H1 (cell line): ENCODE measurements at regions not wholly inside any gene's neighbourhood (a gene's known extent, or its start where the extent isn't known, plus 50 kb on each side); places are given as distances from the start of the nearest gene placed in this dataset.

Experiments
- CTCF ChIA-PET: fragments of 300-600 bp; sonication (Branson Sonifier 250); formaldehyde crosslinking; loops from one replicate; lab custom pipeline; 2021; ENCODE audit not compliant: partially characterized antibody; lab: Charles Lee
- POLR2A ChIA-PET: fragments of 300-600 bp; sonication (Branson Sonifier 250); formaldehyde crosslinking; loops from one replicate; lab custom pipeline; 2021; ENCODE audit warnings: inconsistent platforms; ENCODE audit not compliant: partially characterized antibody; lab: Charles Lee
- DNase-seq, 2 experiments: peaks; one replicate each; pipeline versions ENCODE4 v3.0.0 to v3.0.0-alpha.2; 2010 to 2022; ENCODE audit warnings: low spot score in 2 of 2, low read depth in 1 of 2, mixed read lengths in 1 of 2
- FAIRE-seq: peaks from 2 replicates; lab custom pipeline; 2011; peaks lifted over from hg19 to GRCh38; lab: Jason Lieb, UNC
- H2AFZ ChIP-seq: 2 replicates; pipeline ENCODE4 v1.8.1; 2012; ENCODE audit warnings: low read length, inconsistent platforms
- H2AK5ac ChIP-seq: 2 replicates; pipeline ENCODE4 v1.6.1; 2013; ENCODE audit warnings: low read depth, low read length
- H2BK120ac ChIP-seq: replicated peaks from 2 replicates; pipeline ENCODE3; 2013; ENCODE audit warnings: low read depth, low read length, inconsistent platforms
- H2BK12ac ChIP-seq: 2 replicates; pipeline ENCODE4 v1.6.1; 2013; ENCODE audit warnings: low read depth, low read length
- H2BK15ac ChIP-seq: 2 replicates; pipeline ENCODE4 v1.6.1; 2013; ENCODE audit warnings: low read length
- H2BK20ac ChIP-seq: 2 replicates; pipeline ENCODE4 v1.6.1; 2013; ENCODE audit warnings: low read length
- H2BK5ac ChIP-seq: 2 replicates; pipeline ENCODE4 v1.6.1; 2013; ENCODE audit warnings: low read depth, low read length
- H3K14ac ChIP-seq: 2 replicates; pipeline ENCODE4 v1.6.1; 2013; ENCODE audit warnings: inconsistent platforms; ENCODE audit not compliant: insufficient read length
- H3K18ac ChIP-seq: 2 replicates; pipeline ENCODE4 v1.6.1; 2013; ENCODE audit warnings: low read length; ENCODE audit errors: extremely low read depth
- H3K23ac ChIP-seq: 2 replicates; pipeline ENCODE4 v1.6.1; 2013; ENCODE audit warnings: inconsistent platforms; ENCODE audit not compliant: insufficient read length
- H3K23me2 ChIP-seq: 2 replicates; pipeline ENCODE4 v1.6.1; 2013; ENCODE audit warnings: low read depth, low read length
- H3K27ac ChIP-seq: 2 replicates; pipeline ENCODE4 v1.6.1; 2011; ENCODE audit warnings: low read depth, low read length, inconsistent platforms
- H3K27me3 ChIP-seq, 4 experiments: replicated peaks in 1 of 4; 1 replicate in 1 of 4; 2 replicates in 3 of 4; pipeline versions ENCODE4 v1.6.1 to v1.8.1; 2011 to 2013; ENCODE audit warnings: low read length in 3 of 4, mild to moderate bottlenecking in 3 of 4, inconsistent platforms in 2 of 4, mixed read lengths in 2 of 4, moderate library complexity in 1 of 4; ENCODE audit not compliant: control insufficient read depth in 3 of 4, insufficient read depth in 3 of 4; ENCODE audit errors: extremely low read depth in 1 of 4
- H3K36me3 ChIP-seq, 4 experiments: 2 replicates each; pipeline versions ENCODE4 v1.6.1 to v1.8.1; 2011 to 2013; ENCODE audit warnings: mild to moderate bottlenecking in 4 of 4, low read length in 3 of 4, moderate library complexity in 2 of 4, control low read depth in 1 of 4, inconsistent platforms in 1 of 4; ENCODE audit not compliant: insufficient read depth in 4 of 4, control insufficient read depth in 2 of 4
- H3K4ac ChIP-seq: replicated peaks from 2 replicates; pipeline ENCODE3; 2013; ENCODE audit warnings: low read length, low read depth, mixed read lengths, inconsistent platforms; ENCODE audit not compliant: insufficient read length
- H3K4me1 ChIP-seq, 4 experiments: replicated peaks in 1 of 4; 1 replicate in 1 of 4; 2 replicates in 3 of 4; pipeline versions ENCODE4 v1.6.1 to v1.8.1; 2011 to 2013; ENCODE audit warnings: low read length in 3 of 4, inconsistent platforms in 2 of 4, mixed read lengths in 1 of 4; ENCODE audit not compliant: insufficient read depth in 4 of 4, control insufficient read depth in 3 of 4
- H3K4me2 ChIP-seq, 2 experiments: 2 replicates each; pipeline versions ENCODE4 v1.6.1 to v1.8.1; 2011 to 2013; ENCODE audit warnings: low read depth in 2 of 2, low read length in 2 of 2, control low read depth in 1 of 2, inconsistent platforms in 1 of 2, mild to moderate bottlenecking in 1 of 2; ENCODE audit not compliant: insufficient read depth in 1 of 2
- H3K4me3 ChIP-seq, 4 experiments: fragments of 200-600, 300-600 bp in 1 of 4; sonication (generic), shearing (Covaris generic), sonication (Bioruptor Twin) in 1 of 4; 2 replicates each; pipeline versions ENCODE4 v1.5.1 to v1.8.1; 2011 to 2016; ENCODE audit warnings: low read length in 4 of 4, low read depth in 3 of 4, control low read depth in 2 of 4, inconsistent platforms in 2 of 4, mild to moderate bottlenecking in 2 of 4, mixed read lengths in 1 of 4, moderate library complexity in 1 of 4; ENCODE audit not compliant: insufficient read depth in 2 of 4; ENCODE audit errors: extremely low read depth in 1 of 4
- H3K56ac ChIP-seq: replicated peaks from 2 replicates; pipeline ENCODE3; 2013; ENCODE audit warnings: low read depth, mild to moderate bottlenecking, mixed read lengths, low read length, inconsistent platforms; ENCODE audit not compliant: insufficient read length
- H3K79me1 ChIP-seq: 2 replicates; pipeline ENCODE4 v1.6.1; 2013; ENCODE audit warnings: low read depth, low read length, control low read depth
- H3K79me2 ChIP-seq, 2 experiments: 2 replicates each; pipeline versions ENCODE4 v1.6.1 to v1.8.1; 2012 to 2013; ENCODE audit warnings: low read length in 2 of 2, mild to moderate bottlenecking in 2 of 2, inconsistent platforms in 1 of 2; ENCODE audit not compliant: insufficient read depth in 2 of 2, control insufficient read depth in 1 of 2
- H3K9ac ChIP-seq, 4 experiments: replicated peaks in 1 of 4; 1 replicate in 1 of 4; 2 replicates in 3 of 4; pipeline versions ENCODE4 v1.6.1 to v1.8.1; 2011 to 2013; ENCODE audit warnings: low read depth in 3 of 4, low read length in 3 of 4, control low read depth in 2 of 4, mild to moderate bottlenecking in 2 of 4, moderate library complexity in 2 of 4, inconsistent platforms in 1 of 4; ENCODE audit errors: extremely low read depth in 1 of 4
- H3K9me3 ChIP-seq, 2 experiments: 2 replicates each; pipeline versions ENCODE4 v1.6.1 to v1.8.1; 2012 to 2013; ENCODE audit warnings: mild to moderate bottlenecking in 2 of 2, moderate library complexity in 2 of 2, control low read depth in 1 of 2, inconsistent platforms in 1 of 2, low read depth in 1 of 2, low read length in 1 of 2, mixed read lengths in 1 of 2; ENCODE audit not compliant: insufficient read depth in 2 of 2
- H4K20me1 ChIP-seq, 2 experiments: replicated peaks in 1 of 2; 2 replicates each; pipeline versions ENCODE3 to v1.8.1; 2011 to 2013; ENCODE audit warnings: inconsistent platforms in 2 of 2, low read length in 2 of 2, mild to moderate bottlenecking in 1 of 2; ENCODE audit not compliant: insufficient read depth in 2 of 2, control insufficient read depth in 1 of 2
- H4K5ac ChIP-seq: 2 replicates; pipeline ENCODE4 v1.6.1; 2013; ENCODE audit warnings: low read length, low read depth, mixed read lengths, inconsistent platforms; ENCODE audit not compliant: insufficient read length
- H4K8ac ChIP-seq: 2 replicates; pipeline ENCODE4 v1.8.0; 2013; ENCODE audit warnings: mild to moderate bottlenecking, moderate library complexity, low read length, inconsistent platforms; ENCODE audit not compliant: insufficient read depth; ENCODE audit errors: extremely low read depth
- H4K91ac ChIP-seq: replicated peaks from 2 replicates; pipeline ENCODE3; 2013; ENCODE audit warnings: low read length, mixed read lengths, inconsistent platforms; ENCODE audit not compliant: insufficient read length
- BCL11A ChIP-seq, 2 experiments: IDR thresholded peaks; one replicate each; pipeline ENCODE4 v1.6.1; 2011; ENCODE audit warnings: low read depth in 2 of 2, low read length in 2 of 2, mild to moderate bottlenecking in 2 of 2
- CBX5 ChIP-seq: fragments of 300-800, 300-1000 bp; sonication (generic); IDR thresholded peaks from 2 replicates; pipeline ENCODE4 v1.7.1; 2016; ENCODE audit warnings: antibody characterized with exemption, low read length, low read depth
- EZH2 ChIP-seq: fragments of 200-600 bp; sonication (generic); IDR thresholded peaks from 2 replicates; pipeline ENCODE4 v1.7.1; 2012; ENCODE audit warnings: low read depth, mild to moderate bottlenecking, moderate library complexity, low read length, inconsistent platforms; ENCODE audit not compliant: severe bottlenecking
- FOSL1 ChIP-seq: IDR thresholded peaks from 2 replicates; pipeline ENCODE4 v1.6.1; 2011; ENCODE audit warnings: mild to moderate bottlenecking, low read depth, low read length, moderate library complexity; ENCODE audit not compliant: insufficient read depth
- GABPA ChIP-seq: IDR thresholded peaks from 2 replicates; pipeline ENCODE4 v1.6.1; 2011; ENCODE audit warnings: mild to moderate bottlenecking, low read length, moderate library complexity, borderline replicate concordance; ENCODE audit not compliant: insufficient read depth
- KDM4A ChIP-seq: IDR thresholded peaks from one replicate; pipeline ENCODE4 v1.7.1; 2012; ENCODE audit warnings: low read depth, mild to moderate bottlenecking, moderate library complexity, low read length, inconsistent platforms; ENCODE audit not compliant: severe bottlenecking
- NANOG ChIP-seq: IDR thresholded peaks from 2 replicates; pipeline ENCODE4 v1.6.1; 2011; ENCODE audit warnings: low read length, low read depth, mild to moderate bottlenecking, inconsistent platforms; ENCODE audit not compliant: insufficient read depth, poor library complexity, severe bottlenecking
- RAD21 ChIP-seq, 2 experiments: IDR thresholded peaks in 1 of 2; conservative IDR thresholded peaks in 1 of 2; 2 replicates each; pipeline ENCODE4 v1.6.1; 2011; ENCODE audit warnings: low read depth in 2 of 2, low read length in 2 of 2, improper control_type of control experiment in 1 of 2, inconsistent platforms in 1 of 2, mild to moderate bottlenecking in 1 of 2, moderate library complexity in 1 of 2
- RNF2 ChIP-seq: fragments of 200-900, 300-1000 bp; sonication (generic); IDR thresholded peaks from 2 replicates; pipeline ENCODE4 v1.7.1; 2016; ENCODE audit warnings: borderline replicate concordance, low read depth, mild to moderate bottlenecking, antibody characterized with exemption, low read length; ENCODE audit not compliant: poor library complexity, severe bottlenecking; ENCODE audit errors: missing control alignments
- RXRA ChIP-seq: IDR thresholded peaks from 2 replicates; pipeline ENCODE4 v1.6.1; 2011; ENCODE audit warnings: low read depth, mild to moderate bottlenecking, low read length, moderate library complexity; ENCODE audit not compliant: insufficient read depth
- SIRT6 ChIP-seq: IDR thresholded peaks from one replicate; pipeline ENCODE4 v1.7.1; 2012; ENCODE audit warnings: low read length, inconsistent platforms
- SIX5 ChIP-seq: IDR thresholded peaks from 2 replicates; pipeline ENCODE4 v1.6.1; 2011; ENCODE audit warnings: mild to moderate bottlenecking, low read depth, low read length
- SP2 ChIP-seq: IDR thresholded peaks from 2 replicates; pipeline ENCODE4 v1.6.1; 2012; ENCODE audit warnings: mild to moderate bottlenecking, low read length, inconsistent platforms
- WGBS, 2 experiments: shearing (Covaris generic) in 1 of 2; methylation state at CpG; one replicate each; pipeline versions ENCODE4 v1.1.6 to v1.1.7; 2013 to 2015; ENCODE audit warnings: low lambda C conversion rate in 2 of 2, mixed read lengths in 2 of 2, inconsistent platforms in 1 of 2, low coverage in 1 of 2, missing lambda C conversion rate in 1 of 2; ENCODE audit not compliant: insufficient replicate concordance in 2 of 2, insufficient coverage in 1 of 2, insufficient read length in 1 of 2; ENCODE audit errors: extremely low coverage in 1 of 2, missing lambda C conversion rate in 1 of 2; 5-methylcytosine and 5-hydroxymethylcytosine counted together

- no peak overlapping the region for H3K18ac ChIP-seq
- CTCF ChIA-PET, result interaction anchor here (0.6 kb wide), 1 partner anchor 71 kb away, joined by 3 read pairs; no protein-coding TSS in a partner anchor
- H3K4ac ChIP-seq, result no peak overlapping the region
- no peak for TF ChIP-seq RXRA
- TF ChIP-seq SP2, result no peak
- TF ChIP-seq NANOG, result no peak
- TF ChIP-seq FOSL1, result no peak
- TF ChIP-seq RAD21 (IDR thresholded peaks at IDR 0.05 in 1 of 2, conservative IDR thresholded peaks at IDR 0.05 in 1 of 2; ENCODE audit: low read depth in 2 of 2, low read length in 2 of 2), result no peak
- TF ChIP-seq CBX5, result no peak
- no peak for TF ChIP-seq EZH2
- no peak for TF ChIP-seq SIX5
- TF ChIP-seq SIRT6, result no peak
- TF ChIP-seq KDM4A, result no peak
- TF ChIP-seq RNF2, result no peak
- no peak for TF ChIP-seq BCL11A (IDR thresholded peaks at IDR 0.05; ENCODE audit: low read depth in 2 of 2, low read length in 2 of 2)
- no peak for TF ChIP-seq GABPA
These were observed 64.0 kb upstream of the DIO2 start for GRCh38 chr14:80275208-80275850.

More at GRCh38 chr14:80275208-80275850, 64.0 kb upstream of the DIO2 start:
- FAIRE-seq (no peak), DNase-seq (no peak)
- H2BK15ac ChIP-seq, result no peak overlapping the region
- H4K8ac ChIP-seq, result no peak overlapping the region
- H2AFZ ChIP-seq, result no peak overlapping the region
- H4K91ac ChIP-seq, result no peak overlapping the region
- H2BK120ac ChIP-seq, result no peak overlapping the region
- H4K5ac ChIP-seq, result no peak overlapping the region
- H3K9me3 ChIP-seq, result no peaks in the 10 kb centered on the region; a peak in 1 of 4 replicates
- WGBS, 2 experiments, result 83% methylated on average over 3 of the region's 3 CpGs; no CpG with 5 or more reads in 1 of the 2 experiments
- H3K27me3 ChIP-seq, result no peaks in the 10 kb centered on the region
- no peaks in the 10 kb centered on the region for H3K79me1 ChIP-seq
- H4K20me1 ChIP-seq, result no peaks in the 10 kb centered on the region
- no peaks in the 10 kb centered on the region for H3K4me1 ChIP-seq
- POLR2A ChIA-PET, result no interaction called here
- no peaks in the 10 kb centered on the region for H3K36me3 ChIP-seq
- no peak overlapping the region for H3K4me2 ChIP-seq
- H3K27ac ChIP-seq, result no peak overlapping the region
- H2AK5ac ChIP-seq, result no peak overlapping the region
- H3K9ac ChIP-seq, result no peak overlapping the region
- no peak overlapping the region for H3K56ac ChIP-seq
- no peak overlapping the region for H2BK20ac ChIP-seq
- H3K4me3 ChIP-seq, result no peak overlapping the region
- no peak overlapping the region for H3K14ac ChIP-seq
- H3K79me2 ChIP-seq, result no peaks in the 10 kb centered on the region
- H2BK12ac ChIP-seq, result no peak overlapping the region
- no peak overlapping the region for H2BK5ac ChIP-seq
- H3K23me2 ChIP-seq, result no peaks in the 10 kb centered on the region
- H3K23ac ChIP-seq, result no peak overlapping the region
